ENCODE measurements at regions not wholly inside any gene's neighbourhood (a gene's known extent, or its start where the extent isn't known, plus 50 kb on each side); places are given as distances from the start of the nearest gene placed in this dataset.
A peak's percentile ranks its signal among the peaks of the same experiment; 100 is the strongest.

- H3K4me3 ChIP-seq (ENCODE audit: low read length): no peak overlapping the region
- no peak for TF ChIP-seq ZNF274 (IDR thresholded peaks at IDR 0.05; ENCODE audit: low read depth, low read length)
Measured at GRCh38 chr5:100726116-100726515, 177.0 kb downstream of the ST8SIA4 start.

- TF ChIP-seq ZNF274 (IDR thresholded peaks at IDR 0.05; ENCODE audit: low read depth, low read length): no peak
Measured at GRCh38 chr5:100731768-100732167, 171.3 kb downstream of the ST8SIA4 start.

GRCh38 chr5:100746730-100747129 is 156.4 kb downstream of the ST8SIA4 start:
- TF ChIP-seq ZNF274 (IDR thresholded peaks at IDR 0.05; ENCODE audit: low read depth, low read length): no peak
- no peak overlapping the region for H3K4me3 ChIP-seq (ENCODE audit: low read length)

More at GRCh38 chr5:100731768-100732167, 171.3 kb downstream of the ST8SIA4 start:
- peak overlapping the region; percentile 61 for H3K4me3 ChIP-seq (ENCODE audit: low read length)

GRCh38 chr5:100749771-100750284 is 153.3 kb downstream of the ST8SIA4 start:
- TF ChIP-seq ZNF274 (IDR thresholded peaks at IDR 0.05; ENCODE audit: low read depth, low read length): no peak

GRCh38 chr5:100755435-100755834 is 147.6 kb downstream of the ST8SIA4 start:
- TF ChIP-seq ZNF274 (IDR thresholded peaks at IDR 0.05; ENCODE audit: low read depth, low read length): no peak
- no peak overlapping the region for H3K4me3 ChIP-seq (ENCODE audit: low read length)

More at GRCh38 chr5:100749771-100750284, 153.3 kb downstream of the ST8SIA4 start:
- H3K4me3 ChIP-seq (ENCODE audit: low read length): no peak overlapping the region

All from GM08714 (cell line).